HG02938 (cell line): ENCODE measurements at regions not wholly inside any gene's neighbourhood (a gene's known extent, or its start where the extent isn't known, plus 50 kb on each side); places are given as distances from the start of the nearest gene placed in this dataset.

Source experiments
- ATAC-seq: cut with Tn5 transposase; IDR thresholded peaks from one replicate; pipeline ENCODE4 v1.9.1; 2021; ENCODE audit warnings: mild to moderate bottlenecking, moderate library complexity; ENCODE audit not compliant: unreplicated experiment

DNA sequence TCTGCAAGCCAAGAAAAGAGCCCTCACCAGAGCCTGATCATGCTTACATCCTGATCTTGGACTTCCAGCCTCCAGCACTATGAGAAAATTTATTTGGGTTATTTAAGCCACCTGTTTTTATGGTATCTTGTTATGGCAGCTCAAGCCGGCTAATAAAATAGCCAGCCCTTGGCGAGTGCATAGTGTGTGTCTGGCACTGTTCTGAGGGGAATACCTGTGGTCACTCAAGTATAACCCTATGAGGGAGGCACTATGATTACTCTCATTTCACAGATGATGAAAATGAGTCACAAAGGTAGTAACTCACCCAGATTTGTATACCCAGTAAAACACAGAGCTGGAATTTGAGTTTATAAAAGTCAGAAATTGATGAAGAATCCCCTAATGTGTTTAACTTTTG lies 556.9 kb upstream of the SETBP1 start:
- ATAC-seq, result peak; percentile 61

GRCh38 chr18:44125446-44125845 lies 555.2 kb upstream of the SETBP1 start:
- ATAC-seq, result no peak

DNA sequence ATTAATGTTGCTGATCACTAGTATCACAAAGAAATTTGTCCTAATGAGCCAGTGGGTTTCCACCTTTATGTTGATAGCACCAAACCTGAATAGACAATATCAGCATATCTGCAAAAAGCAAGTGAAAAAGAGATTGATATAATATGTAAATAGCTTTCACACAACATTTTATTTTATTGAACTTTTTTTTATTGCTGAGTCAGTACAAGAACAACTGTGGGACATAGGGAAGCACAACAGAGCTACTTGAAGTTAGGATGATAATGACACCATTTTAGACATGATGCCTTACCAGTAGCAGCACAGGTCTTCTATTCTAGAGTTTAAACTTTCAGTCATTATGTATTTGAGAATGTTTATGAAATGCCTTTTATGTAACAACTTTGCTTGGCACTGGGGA lies 554.1 kb upstream of the SETBP1 start:
- ATAC-seq, result no peak

GRCh38 chr18:44128365-44128764 lies 552.3 kb upstream of the SETBP1 start:
- ATAC-seq, result no peak

GRCh38 chr18:44130376-44130942 lies 550.2 kb upstream of the SETBP1 start:
- ATAC-seq, result peak; percentile 83

- ATAC-seq, result no peak
Measured at GRCh38 chr18:44133483-44133882, 547.2 kb upstream of the SETBP1 start.

DNA sequence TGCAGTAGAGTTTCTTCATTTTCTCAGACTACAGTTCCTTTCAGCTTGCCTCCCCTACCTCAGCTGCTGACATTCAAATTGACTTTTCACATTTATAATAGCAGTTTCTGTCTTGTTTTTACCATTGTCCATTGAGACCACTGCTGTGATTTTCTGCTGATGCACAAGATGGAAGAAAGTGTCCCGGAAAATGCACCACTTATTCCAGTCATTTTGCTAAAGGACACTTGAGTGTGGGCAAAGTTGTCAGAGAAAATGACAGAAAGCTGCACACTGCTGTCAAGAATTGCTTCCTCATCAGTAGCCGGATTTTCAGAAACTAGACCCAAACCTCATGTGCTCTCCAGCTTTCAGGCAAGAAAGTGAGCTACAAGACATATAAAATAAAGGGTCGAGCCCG lies 546.2 kb upstream of the SETBP1 start:
- ATAC-seq, result no peak

- ATAC-seq, result no peak
Measured at GRCh38 chr18:44135741-44136140, 544.9 kb upstream of the SETBP1 start.

DNA sequence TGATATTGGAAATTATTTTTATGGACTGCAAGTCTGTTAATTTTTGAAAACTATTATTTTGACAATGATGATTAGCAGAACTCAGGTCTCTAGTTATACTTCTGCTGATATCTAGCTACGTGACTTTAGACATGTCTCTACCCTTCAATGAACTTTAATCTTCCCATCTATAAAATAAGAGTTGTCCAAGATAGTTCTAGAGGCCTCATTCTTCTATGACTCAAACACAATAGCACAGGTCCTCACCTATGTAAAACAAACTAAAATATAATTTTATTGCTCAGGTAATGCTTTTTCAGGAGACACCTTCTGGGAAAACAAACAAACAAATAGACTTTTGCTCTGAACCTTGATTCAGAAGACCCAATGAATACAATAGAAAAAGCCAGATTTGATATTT lies 544.4 kb upstream of the SETBP1 start:
- no peak for ATAC-seq

DNA sequence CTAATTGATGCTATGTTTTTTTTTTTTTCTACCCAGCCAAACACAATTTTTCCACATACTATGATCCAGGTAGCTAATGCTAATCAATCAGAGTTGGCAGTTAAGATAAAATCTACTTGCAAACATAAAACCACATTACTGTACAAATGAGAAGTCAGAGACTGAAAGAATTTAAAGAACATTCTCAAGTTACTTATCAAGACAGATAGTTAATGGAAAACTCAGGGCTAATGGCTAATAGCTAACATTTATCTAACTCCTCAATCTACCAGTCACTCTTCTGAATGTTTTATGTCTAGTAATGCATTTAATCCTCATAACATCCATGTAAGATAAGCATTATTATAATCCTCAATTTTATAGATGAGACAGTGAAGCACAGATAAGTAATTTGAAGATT lies 537.6 kb upstream of the SETBP1 start:
- ATAC-seq, result no peak

GRCh38 chr18:44149706-44150105 lies 531.0 kb upstream of the SETBP1 start:
- no peak for ATAC-seq

DNA sequence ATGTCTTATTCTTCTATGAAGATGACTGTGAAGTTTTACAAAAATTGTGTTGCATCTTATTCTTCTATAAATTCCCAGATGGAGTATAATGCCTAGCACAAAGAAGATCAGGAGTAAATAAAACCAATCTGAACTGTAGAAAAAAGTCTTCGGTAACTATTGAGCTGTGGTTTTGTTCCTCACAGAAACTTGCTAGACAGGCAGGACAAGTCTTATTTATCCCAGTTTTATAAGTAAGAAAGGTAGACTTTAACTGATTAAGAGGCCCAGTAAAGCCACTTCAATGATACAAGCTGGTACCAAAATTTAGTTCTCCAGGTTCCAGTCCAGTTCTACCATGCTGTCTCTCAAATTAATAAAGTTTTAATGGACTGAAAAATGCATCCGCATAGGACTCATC lies 526.7 kb upstream of the SETBP1 start:
- no peak for ATAC-seq

DNA sequence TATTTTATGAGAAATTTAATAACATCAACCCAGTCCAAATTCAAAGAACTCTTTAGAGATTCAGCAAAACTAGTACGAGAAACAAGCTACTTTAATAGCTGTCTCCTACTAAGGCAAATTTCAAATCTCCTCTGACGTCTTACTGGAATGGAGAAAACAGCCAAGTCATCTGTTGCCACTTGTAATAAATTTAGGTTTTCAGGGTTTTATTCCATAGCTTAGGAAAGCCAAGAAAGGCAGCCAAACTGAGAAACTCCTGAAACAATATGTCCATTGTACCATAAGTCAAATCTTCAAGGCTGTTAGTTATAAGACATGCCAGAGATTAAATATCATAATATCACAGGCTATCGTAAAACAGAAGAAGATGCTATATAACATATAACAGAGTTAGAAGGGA lies 524.6 kb upstream of the SETBP1 start:
- no peak for ATAC-seq

GRCh38 chr18:44156776-44157335 lies 523.8 kb upstream of the SETBP1 start:
- ATAC-seq, result no peak

- no peak for ATAC-seq
Measured at GRCh38 chr18:44170208-44170880, 510.3 kb upstream of the SETBP1 start.

DNA sequence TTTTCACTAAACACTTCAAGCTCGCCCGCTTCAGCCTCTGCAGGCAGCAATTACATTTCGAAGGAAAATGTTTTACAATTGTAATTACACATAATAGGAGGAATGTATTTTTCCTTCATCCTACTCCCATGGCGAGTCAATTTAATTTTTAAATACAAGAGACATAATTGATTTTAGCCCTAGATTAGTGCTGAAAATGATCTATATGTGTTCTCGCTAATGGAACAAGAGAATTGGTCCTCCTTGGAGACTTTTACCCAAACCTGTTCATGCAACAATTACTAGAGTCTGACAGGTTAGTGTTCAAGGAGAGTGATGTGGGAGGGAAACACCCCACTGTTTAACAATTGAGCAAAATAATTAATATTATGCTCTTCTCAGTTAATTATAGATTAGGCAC lies 509.4 kb upstream of the SETBP1 start:
- no peak for ATAC-seq

- no peak for ATAC-seq
Measured at GRCh38 chr18:44175891-44176290, 504.8 kb upstream of the SETBP1 start.

DNA sequence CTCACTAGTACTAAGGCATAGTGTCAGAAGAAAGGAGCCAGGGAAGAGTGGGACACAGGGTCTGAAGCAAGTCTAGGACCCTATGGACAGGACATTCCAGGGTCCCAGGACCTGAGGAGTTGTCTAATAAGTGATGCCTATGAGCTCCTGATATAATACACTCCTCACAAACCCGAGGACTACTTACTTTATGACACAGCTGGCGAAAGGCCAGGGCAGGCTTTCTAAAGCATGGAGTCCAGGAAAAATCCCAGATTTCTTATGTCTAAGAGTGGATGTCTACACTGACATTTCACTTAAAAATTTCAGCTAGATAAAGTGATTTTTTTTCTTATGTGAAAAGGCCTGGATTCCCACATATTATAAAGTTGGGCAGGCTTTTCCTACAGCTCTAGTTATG lies 502.2 kb upstream of the SETBP1 start:
- ATAC-seq, result no peak

DNA sequence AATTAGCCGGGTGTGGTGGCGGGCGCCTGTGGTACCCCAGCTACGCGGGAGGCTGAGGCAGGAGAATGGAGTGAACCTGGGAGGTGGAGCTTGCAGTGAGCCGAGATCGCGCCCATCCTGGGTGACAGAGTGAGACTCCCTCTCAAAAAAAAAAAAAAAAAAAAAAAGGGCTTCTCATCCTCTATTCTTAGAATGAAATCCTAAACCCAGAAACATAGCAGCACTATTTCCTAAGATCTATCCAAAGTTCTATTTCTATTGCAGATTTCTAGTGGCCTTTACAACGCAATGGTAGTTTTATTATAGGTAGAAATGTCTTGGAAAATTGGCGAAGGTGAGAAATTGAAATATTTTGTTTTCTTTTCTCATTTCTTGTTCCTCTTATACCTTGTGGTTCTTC lies 501.0 kb upstream of the SETBP1 start:
- no peak for ATAC-seq

DNA sequence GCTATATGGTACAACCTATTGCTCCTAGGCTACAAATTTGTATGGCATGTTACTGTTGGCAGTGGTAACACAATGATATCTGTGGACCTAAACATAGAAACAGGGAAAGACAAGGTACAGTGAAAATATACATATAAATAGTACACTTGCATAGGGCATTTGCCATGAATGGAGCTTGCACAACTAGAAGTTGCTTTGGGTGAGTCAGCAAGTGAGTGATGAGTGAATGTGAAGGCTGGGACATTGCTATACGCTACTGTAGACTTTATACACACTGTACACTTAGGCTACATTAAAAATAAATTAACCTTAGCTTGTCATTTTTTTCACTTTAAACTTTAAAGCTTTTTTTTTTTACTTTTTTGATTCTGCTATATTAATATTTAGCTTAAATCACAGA lies 500.0 kb upstream of the SETBP1 start:
- no peak for ATAC-seq

DNA sequence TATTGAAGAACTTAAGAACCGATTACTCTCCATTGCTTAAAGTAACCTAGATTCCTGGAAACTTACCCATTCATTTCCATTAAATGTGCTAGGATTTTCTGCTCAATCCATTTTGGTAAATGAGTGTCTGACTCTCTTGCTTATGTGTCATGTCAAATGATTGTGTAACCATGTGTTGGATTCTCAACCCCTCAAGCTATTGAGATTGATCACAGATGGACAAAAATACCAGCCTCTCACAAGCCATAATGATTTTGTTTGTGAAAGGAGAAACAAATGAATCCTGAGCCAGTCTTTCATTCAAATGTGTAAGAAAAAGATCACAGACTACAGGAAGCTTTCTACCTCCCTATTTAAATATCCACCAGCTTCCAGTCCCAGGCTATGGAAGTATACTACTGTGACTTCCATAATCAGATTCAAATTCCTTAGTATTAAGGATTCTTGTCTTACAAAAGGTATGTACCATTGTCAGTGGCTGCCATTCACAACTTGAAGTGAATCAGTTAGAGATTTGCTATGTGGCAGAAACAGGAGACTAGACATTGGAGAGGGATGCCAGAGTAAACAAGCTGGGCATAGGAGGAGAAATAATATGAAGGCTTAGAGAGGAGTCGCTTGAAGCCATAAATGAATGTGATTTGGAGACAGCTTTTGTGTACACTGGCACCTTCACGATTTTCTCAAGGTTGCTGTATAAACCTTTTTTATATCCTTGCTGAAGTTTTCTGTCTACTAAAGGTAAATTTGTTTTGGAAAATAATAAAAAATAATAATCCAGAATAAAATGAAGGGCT lies 498.5 kb upstream of the SETBP1 start:
- no peak for ATAC-seq

- no peak for ATAC-seq
Measured at GRCh38 chr18:44186001-44186400, 494.7 kb upstream of the SETBP1 start.
